ENCODE measurements at regions not wholly inside any gene's neighbourhood (a gene's known extent, or its start where the extent isn't known, plus 50 kb on each side); places are given as distances from the start of the nearest gene placed in this dataset.

- no peak for TF ChIP-seq CTCF (conservative IDR thresholded peaks at IDR 0.05; ENCODE audit: low read depth, low read length)
- no peak for TF ChIP-seq EZH2 (IDR thresholded peaks at IDR 0.05; ENCODE audit: borderline replicate concordance, low read depth, low read length, poor library complexity, severe bottlenecking)
- no peaks in the 10 kb centered on the region for H3K4me1 ChIP-seq (ENCODE audit: insufficient read depth, low read length, poor library complexity, severe bottlenecking)
- intact Hi-C loops (cut with micrococcal nuclease; ENCODE audit: unreplicated experiment) = no loop called here
- DNase-seq (ENCODE audit: low spot score) = no peak
- ChIA-PET POLR2A (ENCODE audit: low non-redundant PET) (no interaction called here), CTCF (no interaction called here)
- no peaks in the 10 kb centered on the region for H3K36me3 ChIP-seq (ENCODE audit: insufficient read depth, low read length, poor library complexity, severe bottlenecking)
- H3K9me3 ChIP-seq (ENCODE audit: low read depth, low read length, poor library complexity, severe bottlenecking) = no peaks in the 10 kb centered on the region
- no peak overlapping the region for H3K27ac ChIP-seq (ENCODE audit: low read depth, low read length, poor library complexity, severe bottlenecking)
- no TSS peak for BruUV-seq (replicated peaks)
- no peak overlapping the region for H3K4me3 ChIP-seq (ENCODE audit: low read depth, low read length, poor library complexity, severe bottlenecking)
- H3K27me3 ChIP-seq (replicated peaks; ENCODE audit: insufficient read depth, low read depth, low read length, poor library complexity) = no peaks in the 10 kb centered on the region
These were observed 50.3 kb downstream of the NALF2 start for GRCh38 chrX:69554321-69554947.

GRCh38 chrX:69555481-69556041, 51.4 kb downstream of the NALF2 start:
- Histone ChIP-seq H3K27ac (ENCODE audit: low read depth, low read length, poor library complexity, severe bottlenecking) (no peak overlapping the region), H3K36me3 (ENCODE audit: insufficient read depth, low read length, poor library complexity, severe bottlenecking) (no peaks in the 10 kb centered on the region), H3K4me1 (ENCODE audit: insufficient read depth, low read length, poor library complexity, severe bottlenecking) (no peaks in the 10 kb centered on the region), H3K4me3 (ENCODE audit: low read depth, low read length, poor library complexity, severe bottlenecking) (no peak overlapping the region), H3K27me3 (replicated peaks; ENCODE audit: insufficient read depth, low read depth, low read length, poor library complexity) (no peaks in the 10 kb centered on the region), H3K9me3 (ENCODE audit: low read depth, low read length, poor library complexity, severe bottlenecking) (no peaks in the 10 kb centered on the region)
- POLR2A ChIA-PET (ENCODE audit: low non-redundant PET) = no interaction called here
- DNase-seq (ENCODE audit: low spot score) = no peak
- intact Hi-C loops (cut with micrococcal nuclease; ENCODE audit: unreplicated experiment) = no loop called here
- TF ChIP-seq CTCF (conservative IDR thresholded peaks at IDR 0.05; ENCODE audit: low read depth, low read length) = no peak
- TF ChIP-seq EZH2 (IDR thresholded peaks at IDR 0.05; ENCODE audit: borderline replicate concordance, low read depth, low read length, poor library complexity, severe bottlenecking) = no peak
- CTCF ChIA-PET = no interaction called here
- no TSS peak for BruUV-seq (replicated peaks)

- BruUV-seq (replicated peaks) = no TSS peak
- Histone ChIP-seq H3K27me3 (replicated peaks; ENCODE audit: insufficient read depth, low read depth, low read length, poor library complexity) (no peaks in the 10 kb centered on the region), H3K4me3 (ENCODE audit: low read depth, low read length, poor library complexity, severe bottlenecking) (no peak overlapping the region), H3K36me3 (ENCODE audit: insufficient read depth, low read length, poor library complexity, severe bottlenecking) (no peaks in the 10 kb centered on the region), H3K4me1 (ENCODE audit: insufficient read depth, low read length, poor library complexity, severe bottlenecking) (no peaks in the 10 kb centered on the region), H3K9me3 (ENCODE audit: low read depth, low read length, poor library complexity, severe bottlenecking) (no peaks in the 10 kb centered on the region), H3K27ac (ENCODE audit: low read depth, low read length, poor library complexity, severe bottlenecking) (no peak overlapping the region)
- intact Hi-C loops (cut with micrococcal nuclease; ENCODE audit: unreplicated experiment) = no loop called here
- DNase-seq (ENCODE audit: low spot score) = peak; percentile 17
- ChIA-PET CTCF (no interaction called here), POLR2A (ENCODE audit: low non-redundant PET) (no interaction called here)
- TF ChIP-seq EZH2 (IDR thresholded peaks at IDR 0.05; ENCODE audit: borderline replicate concordance, low read depth, low read length, poor library complexity, severe bottlenecking) = no peak
- TF ChIP-seq CTCF (conservative IDR thresholded peaks at IDR 0.05; ENCODE audit: low read depth, low read length) = no peak
These were observed 52.2 kb downstream of the NALF2 start for GRCh38 chrX:69556060-69557011.

All from A673 (cell line).